Medulla oblongata (tissue), 1 donor: ENCODE measurements at regions not wholly inside any gene's neighbourhood (a gene's known extent, or its start where the extent isn't known, plus 50 kb on each side); places are given as distances from the start of the nearest gene placed in this dataset.

Experiments
- DNase-seq: peaks from one replicate; pipeline ENCODE4 v3.0.0-alpha.2; 2015; ENCODE audit errors: extremely low spot score

- DNase-seq = no peak
These were observed 608.0 kb upstream of the JAG1 start for GRCh38 chr20:11281768-11282167.

DNA sequence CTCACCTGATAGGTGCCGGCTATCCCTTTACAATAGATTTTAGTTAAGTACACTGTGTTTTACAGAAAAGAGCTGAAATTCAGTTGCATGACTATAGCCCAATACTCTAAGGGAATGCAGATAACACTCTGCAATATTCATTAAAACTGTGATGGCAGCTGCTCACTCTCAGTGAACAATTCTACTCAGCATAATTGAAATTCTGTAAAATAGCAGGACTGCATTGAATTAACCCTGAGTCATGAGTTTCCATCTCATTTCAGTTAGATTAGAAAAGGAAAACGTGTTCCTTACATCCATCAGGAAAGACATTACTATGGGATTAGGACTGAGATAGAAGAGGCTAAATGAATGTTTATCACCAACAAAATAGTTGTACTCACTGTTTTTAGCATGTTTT is 613.3 kb upstream of the JAG1 start:
- no peak for DNase-seq

- no peak for DNase-seq
These were observed 621.5 kb upstream of the BTBD3 start for GRCh38 chr20:11296221-11296620.

DNA sequence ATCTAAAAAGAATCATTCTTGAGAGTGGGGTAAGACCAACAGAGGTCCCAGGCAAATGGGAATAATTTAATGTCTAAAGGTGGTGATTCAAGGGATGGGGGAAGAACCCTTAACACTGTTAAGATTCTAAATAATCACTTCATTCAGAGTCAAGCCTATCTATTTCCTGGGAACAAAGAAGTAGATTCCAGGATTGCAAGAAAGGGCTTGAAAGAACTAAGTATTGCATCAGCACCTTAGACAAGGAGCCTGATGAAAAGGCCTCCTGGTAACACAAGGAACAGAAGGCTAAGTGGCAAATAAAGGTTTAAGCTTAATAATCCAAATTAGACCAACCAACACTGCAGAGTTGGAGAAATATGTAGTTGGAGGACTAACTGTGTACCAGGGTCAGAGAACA is 620.7 kb upstream of the BTBD3 start:
- DNase-seq = no peak

DNA sequence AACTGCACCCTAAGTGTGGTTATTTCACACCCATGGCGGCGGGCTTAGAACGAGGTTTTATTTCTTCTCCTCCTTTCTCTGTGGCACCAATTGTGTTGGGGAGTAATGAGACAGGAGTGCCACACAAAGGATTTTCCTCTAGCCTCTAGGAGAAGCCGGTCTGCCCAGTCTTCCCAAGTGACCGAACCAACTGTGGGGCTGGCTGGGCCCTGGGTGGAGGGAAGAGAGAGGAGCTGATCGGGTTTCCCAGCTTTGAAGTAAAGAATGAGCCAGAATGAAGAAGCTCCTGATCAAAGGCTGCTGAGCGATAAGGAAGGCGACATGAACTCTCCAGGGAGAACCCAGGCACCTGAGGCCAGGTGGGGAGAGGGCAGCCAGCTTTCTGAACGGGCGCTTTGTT is 616.0 kb upstream of the BTBD3 start:
- DNase-seq = no peak

DNA sequence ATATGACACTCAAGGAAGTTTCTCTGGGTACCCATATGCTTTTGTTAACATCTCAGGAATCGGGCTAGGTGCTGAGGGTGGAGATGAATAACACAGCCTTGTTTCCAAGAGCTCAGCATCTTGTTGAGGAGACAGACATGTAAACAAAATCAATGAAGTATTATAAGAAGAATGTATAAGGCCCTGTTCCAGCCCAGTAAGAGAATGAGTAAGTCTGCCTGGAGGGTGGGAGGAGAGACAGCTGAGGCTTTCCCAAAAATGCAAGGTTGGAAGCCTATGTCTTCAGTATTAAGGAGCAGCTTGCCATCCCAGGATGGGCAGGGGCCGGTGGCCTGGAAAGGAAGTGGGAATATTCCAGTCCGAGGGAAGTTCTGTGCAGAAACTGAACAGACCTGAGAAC is 615.3 kb upstream of the BTBD3 start:
- no peak for DNase-seq

DNA sequence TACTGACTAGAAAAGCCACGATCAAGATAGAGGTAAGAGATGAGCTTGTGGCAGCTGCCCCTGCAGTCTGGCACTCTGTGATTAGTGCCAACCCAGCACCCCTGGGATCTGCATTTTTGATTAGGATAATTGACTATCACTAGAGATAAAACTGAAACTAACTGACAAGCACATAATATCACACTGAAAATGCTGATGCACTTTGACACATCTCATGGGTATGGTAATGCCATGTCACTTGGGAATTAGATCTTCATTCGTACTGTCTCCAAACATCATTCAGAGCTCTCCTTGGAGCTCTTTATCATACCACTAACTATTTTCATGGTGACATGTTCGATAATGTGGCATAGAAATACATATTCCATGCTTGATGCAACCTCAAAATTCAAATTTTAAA is 612.9 kb upstream of the BTBD3 start:
- DNase-seq = no peak

- DNase-seq = no peak
These were observed 612.3 kb upstream of the BTBD3 start for GRCh38 chr20:11305406-11305805.

GRCh38 chr20:11311659-11312224 is 606.0 kb upstream of the BTBD3 start:
- no peak for DNase-seq

GRCh38 chr20:11315525-11315924 is 602.2 kb upstream of the BTBD3 start:
- DNase-seq = no peak

- DNase-seq = no peak
These were observed 601.4 kb upstream of the BTBD3 start for GRCh38 chr20:11316244-11316643.

DNA sequence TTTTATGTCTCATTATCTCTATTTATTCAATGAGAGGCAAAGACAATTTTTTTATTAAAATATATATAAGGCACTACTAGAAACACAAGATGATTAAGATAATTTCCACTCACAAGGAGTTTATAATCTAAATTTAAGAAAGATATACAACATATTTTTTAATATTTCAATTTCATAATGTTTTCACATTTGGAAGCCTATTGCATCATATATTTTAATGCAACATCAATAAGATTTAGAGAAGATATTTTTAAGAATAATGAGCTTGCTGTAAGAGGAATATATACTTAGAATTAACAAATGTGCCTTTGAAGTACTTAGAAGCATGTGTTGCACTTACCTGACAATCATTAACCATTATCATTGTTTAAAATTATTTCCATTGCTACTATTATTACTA is 597.7 kb upstream of the BTBD3 start:
- DNase-seq = no peak

GRCh38 chr20:11323816-11324215 is 593.9 kb upstream of the BTBD3 start:
- no peak for DNase-seq

DNA sequence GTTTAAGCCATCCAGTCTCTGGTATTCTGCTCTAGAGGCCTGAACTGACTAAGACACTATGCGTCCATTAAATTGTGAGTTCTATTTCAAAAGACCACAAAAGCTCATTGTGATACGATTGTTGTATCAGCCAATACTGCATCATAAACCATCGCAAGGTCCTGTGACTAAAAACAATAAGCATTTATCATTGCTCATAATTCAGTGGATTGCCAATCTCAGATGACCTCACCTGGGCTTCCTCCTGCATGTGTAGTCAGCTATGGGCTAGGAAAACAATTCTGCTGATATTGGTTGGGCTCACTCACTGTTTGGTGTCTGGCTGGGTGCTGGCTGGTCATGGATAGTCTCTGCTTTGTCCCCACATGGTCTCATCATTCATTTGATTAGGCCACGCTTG is 592.7 kb upstream of the BTBD3 start:
- no peak for DNase-seq

- DNase-seq = no peak
These were observed 588.9 kb upstream of the BTBD3 start for GRCh38 chr20:11328839-11329238.

DNA sequence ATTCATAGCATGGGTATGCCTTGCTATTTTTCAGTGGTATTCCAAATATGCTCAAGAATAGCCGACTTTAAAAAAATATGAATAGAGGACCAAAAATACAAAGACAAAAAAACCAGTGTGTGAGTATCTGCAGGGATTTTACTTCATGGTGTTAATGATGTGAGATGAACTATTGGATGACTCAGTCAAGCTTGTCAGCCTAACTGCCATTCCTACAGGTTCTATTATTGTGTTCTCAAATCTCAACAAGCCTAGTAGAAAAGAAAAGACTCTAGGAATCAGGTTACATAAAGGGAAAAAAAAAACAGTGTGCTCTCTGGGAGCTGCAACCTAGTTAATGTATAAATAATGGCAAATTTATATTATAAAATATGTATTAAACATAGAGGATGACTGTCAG is 588.4 kb upstream of the BTBD3 start:
- DNase-seq = no peak

GRCh38 chr20:11331096-11331495 is 586.6 kb upstream of the BTBD3 start:
- DNase-seq = no peak

DNA sequence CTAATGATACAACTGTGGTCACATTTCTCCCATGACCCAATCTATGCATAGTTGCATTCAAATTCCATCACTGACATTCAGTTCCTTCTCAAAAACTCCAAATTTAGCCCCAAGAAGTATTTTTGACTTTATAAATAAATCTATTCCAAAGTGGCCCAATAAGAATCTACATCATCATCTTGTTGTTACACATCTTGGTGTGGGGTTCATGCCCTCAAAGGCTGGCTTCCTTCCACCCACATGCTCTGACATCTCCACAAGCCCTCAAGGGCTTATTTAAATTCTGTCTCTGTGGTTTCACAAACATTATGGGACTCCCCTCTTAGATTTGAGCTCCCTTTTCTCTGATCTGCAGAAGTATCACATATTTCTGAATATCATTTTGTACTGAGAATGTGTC is 585.3 kb upstream of the BTBD3 start:
- no peak for DNase-seq

DNA sequence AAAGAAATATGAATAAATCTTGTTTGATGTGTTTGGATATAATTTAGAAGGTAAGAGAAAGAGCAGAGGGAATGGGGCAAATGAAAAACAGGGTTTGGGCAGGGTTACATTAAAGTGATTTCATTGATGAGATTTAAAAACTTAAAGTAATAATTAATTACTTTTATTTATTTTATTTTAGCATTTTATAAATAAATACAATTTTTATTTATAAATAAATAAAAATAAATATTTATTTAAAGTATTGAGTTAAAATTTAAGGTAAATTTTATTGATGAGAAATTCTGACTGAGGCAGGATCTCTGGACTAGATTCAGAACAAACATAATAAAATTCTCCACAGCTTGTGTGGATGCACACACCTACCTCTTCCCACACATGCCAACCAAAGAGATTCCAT is 584.1 kb upstream of the BTBD3 start:
- no peak for DNase-seq

- no peak for DNase-seq
These were observed 580.1 kb upstream of the BTBD3 start for GRCh38 chr20:11337361-11338130.

- no peak for DNase-seq
These were observed 579.0 kb upstream of the BTBD3 start for GRCh38 chr20:11338496-11339306.

- no peak for DNase-seq
These were observed 572.8 kb upstream of the BTBD3 start for GRCh38 chr20:11344939-11345338.

GRCh38 chr20:11347738-11348137 is 570.0 kb upstream of the BTBD3 start:
- no peak for DNase-seq
